ENCODE measurements at regions not wholly inside any gene's neighbourhood (a gene's known extent, or its start where the extent isn't known, plus 50 kb on each side); places are given as distances from the start of the nearest gene placed in this dataset.

- Histone ChIP-seq H4K20me1 (replicated peaks; ENCODE audit: insufficient read depth) (no peaks in the 10 kb centered on the region), H3K27me3 (ENCODE audit: insufficient read depth) (no peaks in the 10 kb centered on the region), H3F3A (replicated peaks; ENCODE audit: low read depth) (no peaks in the 10 kb centered on the region), H3K27ac (ENCODE audit: low read depth) (no peak overlapping the region), H3K36me3 (ENCODE audit: insufficient read depth) (no peaks in the 10 kb centered on the region), H3K4me1 (ENCODE audit: insufficient read depth) (no peaks in the 10 kb centered on the region), H2AFZ (no peak overlapping the region), H3K4me2 (no peak overlapping the region), H3K79me2 (replicated peaks; ENCODE audit: insufficient read depth) (no peaks in the 10 kb centered on the region), H3K9me2 (ENCODE audit: insufficient read depth) (peaks cover 3% of the 10 kb centered on the region; the same call in 1 of the 2 replicates), H3K4me3 (no peak overlapping the region)
- no peaks in the 10 kb centered on the region for H3K36me3 Mint-ChIP-seq (ENCODE audit: low read depth)
- H3K4me3 Mint-ChIP-seq = no peak overlapping the region
- no peak overlapping the region for H3K27ac Mint-ChIP-seq
- no peak for DNase-seq (ENCODE audit: low spot score)
- no peak for TF ChIP-seq JUNB (IDR thresholded peaks at IDR 0.05; ENCODE audit: unreplicated experiment)
- TF ChIP-seq NANOG (IDR thresholded peaks at IDR 0.05; ENCODE audit: borderline replicate concordance) = no peak
- no peak for TF ChIP-seq EZH2phosphoT487 (IDR thresholded peaks at IDR 0.05; ENCODE audit: unreplicated experiment)
- TF ChIP-seq ZNF114 (CRISPR knock-in tag; IDR thresholded peaks at IDR 0.05) = no peak
- no peak for TF ChIP-seq ETS1 (IDR thresholded peaks at IDR 0.05)
- TF ChIP-seq EZH2 (IDR thresholded peaks at IDR 0.05; ENCODE audit: low read depth, unreplicated experiment) = no peak
- no peak for TF ChIP-seq POLR2AphosphoS5 (IDR thresholded peaks at IDR 0.05; ENCODE audit: low read depth)
- TF ChIP-seq REST (IDR thresholded peaks at IDR 0.05; ENCODE audit: unreplicated experiment) = no peak
- TF ChIP-seq, protein P1, sequence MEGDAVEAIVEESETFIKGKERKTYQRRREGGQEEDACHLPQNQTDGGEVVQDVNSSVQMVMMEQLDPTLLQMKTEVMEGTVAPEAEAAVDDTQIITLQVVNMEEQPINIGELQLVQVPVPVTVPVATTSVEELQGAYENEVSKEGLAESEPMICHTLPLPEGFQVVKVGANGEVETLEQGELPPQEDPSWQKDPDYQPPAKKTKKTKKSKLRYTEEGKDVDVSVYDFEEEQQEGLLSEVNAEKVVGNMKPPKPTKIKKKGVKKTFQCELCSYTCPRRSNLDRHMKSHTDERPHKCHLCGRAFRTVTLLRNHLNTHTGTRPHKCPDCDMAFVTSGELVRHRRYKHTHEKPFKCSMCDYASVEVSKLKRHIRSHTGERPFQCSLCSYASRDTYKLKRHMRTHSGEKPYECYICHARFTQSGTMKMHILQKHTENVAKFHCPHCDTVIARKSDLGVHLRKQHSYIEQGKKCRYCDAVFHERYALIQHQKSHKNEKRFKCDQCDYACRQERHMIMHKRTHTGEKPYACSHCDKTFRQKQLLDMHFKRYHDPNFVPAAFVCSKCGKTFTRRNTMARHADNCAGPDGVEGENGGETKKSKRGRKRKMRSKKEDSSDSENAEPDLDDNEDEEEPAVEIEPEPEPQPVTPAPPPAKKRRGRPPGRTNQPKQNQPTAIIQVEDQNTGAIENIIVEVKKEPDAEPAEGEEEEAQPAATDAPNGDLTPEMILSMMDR (conservative IDR thresholded peaks at IDR 0.05; ENCODE audit: low read depth in 2 of 2) = no peak
- TF ChIP-seq CREB1 (CRISPR knock-in tag; IDR thresholded peaks at IDR 0.05; ENCODE audit: low read depth) = no peak
- TF ChIP-seq STAT1 (IDR thresholded peaks at IDR 0.05; ENCODE audit: unreplicated experiment) = no peak
- TF ChIP-seq, protein P2, sequence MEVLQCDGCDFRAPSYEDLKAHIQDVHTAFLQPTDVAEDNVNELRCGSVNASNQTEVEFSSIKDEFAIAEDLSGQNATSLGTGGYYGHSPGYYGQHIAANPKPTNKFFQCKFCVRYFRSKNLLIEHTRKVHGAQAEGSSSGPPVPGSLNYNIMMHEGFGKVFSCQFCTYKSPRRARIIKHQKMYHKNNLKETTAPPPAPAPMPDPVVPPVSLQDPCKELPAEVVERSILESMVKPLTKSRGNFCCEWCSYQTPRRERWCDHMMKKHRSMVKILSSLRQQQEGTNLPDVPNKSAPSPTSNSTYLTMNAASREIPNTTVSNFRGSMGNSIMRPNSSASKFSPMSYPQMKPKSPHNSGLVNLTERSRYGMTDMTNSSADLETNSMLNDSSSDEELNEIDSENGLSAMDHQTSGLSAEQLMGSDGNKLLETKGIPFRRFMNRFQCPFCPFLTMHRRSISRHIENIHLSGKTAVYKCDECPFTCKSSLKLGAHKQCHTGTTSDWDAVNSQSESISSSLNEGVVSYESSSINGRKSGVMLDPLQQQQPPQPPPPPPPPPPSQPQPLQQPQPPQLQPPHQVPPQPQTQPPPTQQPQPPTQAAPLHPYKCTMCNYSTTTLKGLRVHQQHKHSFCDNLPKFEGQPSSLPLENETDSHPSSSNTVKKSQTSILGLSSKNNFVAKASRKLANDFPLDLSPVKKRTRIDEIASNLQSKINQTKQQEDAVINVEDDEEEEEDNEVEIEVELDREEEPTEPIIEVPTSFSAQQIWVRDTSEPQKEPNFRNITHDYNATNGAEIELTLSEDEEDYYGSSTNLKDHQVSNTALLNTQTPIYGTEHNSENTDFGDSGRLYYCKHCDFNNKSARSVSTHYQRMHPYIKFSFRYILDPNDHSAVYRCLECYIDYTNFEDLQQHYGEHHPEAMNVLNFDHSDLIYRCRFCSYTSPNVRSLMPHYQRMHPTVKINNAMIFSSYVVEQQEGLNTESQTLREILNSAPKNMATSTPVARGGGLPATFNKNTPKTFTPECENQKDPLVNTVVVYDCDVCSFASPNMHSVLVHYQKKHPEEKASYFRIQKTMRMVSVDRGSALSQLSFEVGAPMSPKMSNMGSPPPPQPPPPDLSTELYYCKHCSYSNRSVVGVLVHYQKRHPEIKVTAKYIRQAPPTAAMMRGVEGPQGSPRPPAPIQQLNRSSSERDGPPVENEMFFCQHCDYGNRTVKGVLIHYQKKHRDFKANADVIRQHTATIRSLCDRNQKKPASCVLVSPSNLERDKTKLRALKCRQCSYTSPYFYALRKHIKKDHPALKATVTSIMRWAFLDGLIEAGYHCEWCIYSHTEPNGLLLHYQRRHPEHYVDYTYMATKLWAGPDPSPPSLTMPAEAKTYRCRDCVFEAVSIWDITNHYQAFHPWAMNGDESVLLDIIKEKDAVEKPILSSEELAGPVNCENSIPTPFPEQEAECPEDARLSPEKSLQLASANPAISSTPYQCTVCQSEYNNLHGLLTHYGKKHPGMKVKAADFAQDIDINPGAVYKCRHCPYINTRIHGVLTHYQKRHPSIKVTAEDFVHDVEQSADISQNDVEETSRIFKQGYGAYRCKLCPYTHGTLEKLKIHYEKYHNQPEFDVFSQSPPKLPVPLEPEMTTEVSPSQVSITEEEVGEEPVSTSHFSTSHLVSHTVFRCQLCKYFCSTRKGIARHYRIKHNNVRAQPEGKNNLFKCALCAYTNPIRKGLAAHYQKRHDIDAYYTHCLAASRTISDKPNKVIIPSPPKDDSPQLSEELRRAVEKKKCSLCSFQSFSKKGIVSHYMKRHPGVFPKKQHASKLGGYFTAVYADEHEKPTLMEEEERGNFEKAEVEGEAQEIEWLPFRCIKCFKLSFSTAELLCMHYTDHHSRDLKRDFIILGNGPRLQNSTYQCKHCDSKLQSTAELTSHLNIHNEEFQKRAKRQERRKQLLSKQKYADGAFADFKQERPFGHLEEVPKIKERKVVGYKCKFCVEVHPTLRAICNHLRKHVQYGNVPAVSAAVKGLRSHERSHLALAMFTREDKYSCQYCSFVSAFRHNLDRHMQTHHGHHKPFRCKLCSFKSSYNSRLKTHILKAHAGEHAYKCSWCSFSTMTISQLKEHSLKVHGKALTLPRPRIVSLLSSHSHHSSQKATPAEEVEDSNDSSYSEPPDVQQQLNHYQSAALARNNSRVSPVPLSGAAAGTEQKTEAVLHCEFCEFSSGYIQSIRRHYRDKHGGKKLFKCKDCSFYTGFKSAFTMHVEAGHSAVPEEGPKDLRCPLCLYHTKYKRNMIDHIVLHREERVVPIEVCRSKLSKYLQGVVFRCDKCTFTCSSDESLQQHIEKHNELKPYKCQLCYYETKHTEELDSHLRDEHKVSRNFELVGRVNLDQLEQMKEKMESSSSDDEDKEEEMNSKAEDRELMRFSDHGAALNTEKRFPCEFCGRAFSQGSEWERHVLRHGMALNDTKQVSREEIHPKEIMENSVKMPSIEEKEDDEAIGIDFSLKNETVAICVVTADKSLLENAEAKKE (CRISPR knock-in tag; IDR thresholded peaks at IDR 0.05) = no peak
- TF ChIP-seq ZNF331 (CRISPR knock-in tag; IDR thresholded peaks at IDR 0.05; ENCODE audit: low read depth) = no peak
- H3K4me1 Mint-ChIP-seq = no peaks in the 10 kb centered on the region
- H3K9me3 Mint-ChIP-seq = no peaks in the 10 kb centered on the region
- ATAC-seq = no peak
- peaks cover 1% of the 10 kb centered on the region for H3K27me3 Mint-ChIP-seq (ENCODE audit: insufficient read depth, low read depth, poor library complexity)
Observed at GRCh38 chrX:3244955-3245354, 101.5 kb downstream of the MXRA5 start.
